Epithelial cell of prostate (primary cell): ENCODE measurements at regions not wholly inside any gene's neighbourhood (a gene's known extent, or its start where the extent isn't known, plus 50 kb on each side); places are given as distances from the start of the nearest gene placed in this dataset.

ENCODE experiments used
- DNase-seq: peaks from one replicate; pipeline ENCODE4 v3.0.0-alpha.2; 2011; ENCODE audit warnings: low read depth, low spot score
- H3K27ac ChIP-seq: fragments of 450-650 bp; 2 replicates; pipeline ENCODE4 v1.5.1; 2017; ENCODE audit warnings: mild to moderate bottlenecking

- no peak for DNase-seq
Measured at GRCh38 chr2:105576050-105576439, 168.7 kb upstream of the NCK2 start.

GRCh38 chr2:105575499-105576025 lies 169.2 kb upstream of the NCK2 start:
- DNase-seq: no peak
- H3K27ac ChIP-seq: no peak overlapping the region

More at GRCh38 chr2:105576050-105576439, 168.7 kb upstream of the NCK2 start:
- no peak overlapping the region for H3K27ac ChIP-seq

- H3K27ac ChIP-seq: no peak overlapping the region
- no peak for DNase-seq
Measured at GRCh38 chr2:105574796-105575344, 169.8 kb upstream of the NCK2 start.

GRCh38 chr2:105573910-105574655 lies 170.6 kb upstream of the NCK2 start:
- H3K27ac ChIP-seq: no peak overlapping the region
- DNase-seq: no peak

- no peak overlapping the region for H3K27ac ChIP-seq
- DNase-seq: no peak
Measured at GRCh38 chr2:105573490-105573889, 171.2 kb upstream of the NCK2 start.

GRCh38 chr2:105571445-105571987 lies 172.7 kb upstream of the FHL2 start:
- no peak overlapping the region for H3K27ac ChIP-seq
- DNase-seq: no peak

- DNase-seq: no peak
- H3K27ac ChIP-seq: no peak overlapping the region
Measured at GRCh38 chr2:105570757-105571156, 171.9 kb upstream of the FHL2 start.

GRCh38 chr2:105570326-105570725 lies 171.5 kb upstream of the FHL2 start:
- no peak for DNase-seq
- H3K27ac ChIP-seq: no peak overlapping the region

- DNase-seq: no peak
- H3K27ac ChIP-seq: no peak overlapping the region
Measured at GRCh38 chr2:105569606-105570005, 170.8 kb upstream of the FHL2 start.

- DNase-seq: no peak
- no peak overlapping the region for H3K27ac ChIP-seq
Measured at GRCh38 chr2:105567996-105568494, 169.2 kb upstream of the FHL2 start.

GRCh38 chr2:105563000-105563719 lies 164.3 kb upstream of the FHL2 start:
- no peak for DNase-seq

GRCh38 chr2:105561401-105561800 lies 162.6 kb upstream of the FHL2 start:
- H3K27ac ChIP-seq: no peak overlapping the region
- DNase-seq: no peak

More at GRCh38 chr2:105563000-105563719, 164.3 kb upstream of the FHL2 start:
- H3K27ac ChIP-seq: no peak overlapping the region

- DNase-seq: no peak
Measured at GRCh38 chr2:105560157-105560556, 161.3 kb upstream of the FHL2 start.

GRCh38 chr2:105557021-105557920 lies 158.4 kb upstream of the FHL2 start:
- no peak for DNase-seq

More at GRCh38 chr2:105560157-105560556, 161.3 kb upstream of the FHL2 start:
- no peak overlapping the region for H3K27ac ChIP-seq

GRCh38 chr2:105556366-105556765 lies 157.5 kb upstream of the FHL2 start:
- H3K27ac ChIP-seq: no peak overlapping the region
- no peak for DNase-seq

More at GRCh38 chr2:105557021-105557920, 158.4 kb upstream of the FHL2 start:
- no peak overlapping the region for H3K27ac ChIP-seq

- no peak for DNase-seq
- no peak overlapping the region for H3K27ac ChIP-seq
Measured at GRCh38 chr2:105554235-105554634, 155.4 kb upstream of the FHL2 start.

GRCh38 chr2:105553538-105554196 lies 154.8 kb upstream of the FHL2 start:
- no peak overlapping the region for H3K27ac ChIP-seq
- DNase-seq: no peak

- no peak overlapping the region for H3K27ac ChIP-seq
- no peak for DNase-seq
Measured at GRCh38 chr2:105546628-105546974, 147.8 kb upstream of the FHL2 start.
